B cell (primary cell): ENCODE measurements at regions not wholly inside any gene's neighbourhood (a gene's known extent, or its start where the extent isn't known, plus 50 kb on each side); places are given as distances from the start of the nearest gene placed in this dataset.

Experiments
- ATAC-seq: fragments of 200-7000 bp; cut with Tn5 transposase; one replicate; pipeline ENCODE4 v1.10.0; 2021; ENCODE audit warnings: low read depth, mild to moderate bottlenecking, moderate number of reproducible peaks, moderate library complexity
- CTCF ChIA-PET: fragments of 350-600 bp; sonication (Branson Sonifier 250); formaldehyde crosslinking; loops from one replicate; lab custom pipeline; 2021; ENCODE audit warnings: antibody characterized with exemption, inconsistent platforms; lab: Charles Lee
- POLR2A ChIA-PET: fragments of 350-600 bp; sonication (Branson Sonifier 250); formaldehyde crosslinking; loops from one replicate; lab custom pipeline; 2021; ENCODE audit warnings: antibody characterized with exemption; lab: Charles Lee
- DNase-seq: peaks from one replicate; pipeline ENCODE4 v3.0.0; 2013
- H2AFZ ChIP-seq: 2 replicates; pipeline ENCODE4 v1.6.1; 2012; ENCODE audit warnings: mild to moderate bottlenecking, low read depth, low read length; ENCODE audit not compliant: insufficient read depth, poor library complexity, severe bottlenecking
- H3K27ac ChIP-seq, 2 donors: 1 replicate in 1 of 2; 2 replicates in 1 of 2; pipeline ENCODE4 v1.5.1; 2012 to 2013; ENCODE audit warnings: low read length in 2 of 2, mild to moderate bottlenecking in 2 of 2, moderate library complexity in 1 of 2
- H3K27me3 ChIP-seq, 4 experiments: fragments of 200-600 bp in 1 of 4; sonication (generic) in 1 of 4; replicated peaks in 1 of 4; 1 replicate in 2 of 4; 2 replicates in 2 of 4; pipeline versions ENCODE4 v1.6.1 to v1.7.0; 2013 to 2016; ENCODE audit warnings: low read length in 3 of 4, mild to moderate bottlenecking in 2 of 4, mixed read lengths in 1 of 4, moderate library complexity in 1 of 4; ENCODE audit not compliant: insufficient read depth in 4 of 4, control insufficient read depth in 3 of 4; ENCODE audit errors: control extremely low read depth in 1 of 4
- H3K36me3 ChIP-seq, 2 experiments: replicated peaks in 1 of 2; 1 replicate in 1 of 2; 2 replicates in 1 of 2; pipeline versions ENCODE4 v1.6.1 to v1.7.1; 2013; ENCODE audit warnings: low read length in 1 of 2; ENCODE audit not compliant: insufficient read depth in 2 of 2, control insufficient read depth in 1 of 2; ENCODE audit errors: control extremely low read depth in 1 of 2, extremely low read depth in 1 of 2
- H3K4me1 ChIP-seq, 2 donors: fragments of 200-600 bp in 1 of 2; sonication (generic) in 1 of 2; 1 replicate in 1 of 2; 2 replicates in 1 of 2; pipeline versions ENCODE4 v1.5.1 to v1.6.1; 2013 to 2017; ENCODE audit warnings: low read length in 2 of 2; ENCODE audit not compliant: control insufficient read depth in 2 of 2, insufficient read depth in 2 of 2
- H3K4me2 ChIP-seq: replicated peaks from 2 replicates; pipeline ENCODE3; 2012; ENCODE audit warnings: mild to moderate bottlenecking, low read depth, low read length; ENCODE audit not compliant: poor library complexity, severe bottlenecking
- H3K4me3 ChIP-seq, 5 experiments: fragments of 200-600 bp in 1 of 5; sonication (generic) in 1 of 5; 1 replicate in 3 of 5; 2 replicates in 2 of 5; pipeline versions ENCODE4 v1.5.1 to v1.7.0; 2011 to 2016; ENCODE audit warnings: low read length in 4 of 5, mild to moderate bottlenecking in 4 of 5, low read depth in 2 of 5, control low read depth in 1 of 5, moderate library complexity in 1 of 5; ENCODE audit not compliant: insufficient read depth in 1 of 5; ENCODE audit errors: control extremely low read depth in 1 of 5, extremely low read depth in 1 of 5
- H3K79me2 ChIP-seq: fragments of 200-600 bp; sonication (generic); one replicate; pipeline ENCODE4 v1.6.0; 2016; ENCODE audit warnings: low read length; ENCODE audit not compliant: control insufficient read depth, insufficient read depth
- H3K9ac ChIP-seq: fragments of 200-600 bp; sonication (generic); 2 replicates; pipeline ENCODE4 v1.6.1; 2017; ENCODE audit warnings: mild to moderate bottlenecking, low read length, moderate library complexity
- H3K9me3 ChIP-seq, 3 donors: one replicate each; pipeline versions ENCODE4 v1.6.1 to v1.7.1; 2013; ENCODE audit warnings: low read length in 2 of 3; ENCODE audit not compliant: control insufficient read depth in 2 of 3, insufficient read depth in 1 of 3; ENCODE audit errors: control extremely low read depth in 1 of 3
- H4K20me1 ChIP-seq: 2 replicates; pipeline ENCODE4 v1.6.0; 2012; ENCODE audit warnings: mild to moderate bottlenecking, low read length; ENCODE audit not compliant: insufficient read depth, control insufficient read depth, poor library complexity, severe bottlenecking
- H3K27ac Mint-ChIP-seq: one replicate; pipeline ENCODE4 v1.8.0; 2021; ENCODE audit warnings: mixed read lengths
- H3K27me3 Mint-ChIP-seq: one replicate; pipeline ENCODE4 v1.8.0; 2021; ENCODE audit warnings: mixed read lengths
- H3K4me1 Mint-ChIP-seq: one replicate; pipeline ENCODE4 v1.8.0; 2021; ENCODE audit warnings: mixed read lengths
- H3K4me3 Mint-ChIP-seq: one replicate; pipeline ENCODE4 v1.8.0; 2021; ENCODE audit warnings: mixed read lengths
- H3K9me3 Mint-ChIP-seq: one replicate; pipeline ENCODE4 v1.8.0; 2022; ENCODE audit warnings: mixed read lengths; ENCODE audit not compliant: insufficient read depth
- EZH2 ChIP-seq: IDR thresholded peaks from 2 replicates; pipeline ENCODE4 v1.6.1; 2012; ENCODE audit warnings: borderline replicate concordance, low read depth, mild to moderate bottlenecking, moderate library complexity, low read length; ENCODE audit not compliant: insufficient read depth, poor library complexity, severe bottlenecking
- WGBS: methylation state at CpG from one replicate; pipeline ENCODE4 v1.1.5; 2013; ENCODE audit warnings: missing lambda C conversion rate; ENCODE audit not compliant: insufficient coverage; 5-methylcytosine and 5-hydroxymethylcytosine counted together
- intact Hi-C: fragments of 100-400 bp; cut with micrococcal nuclease; formaldehyde crosslinking; loops from one replicate; pipeline ENCODE4 v1.10.0; 2022
- TF ChIP-seq, protein P1 (sequence below): fragments of 200-600 bp; IDR thresholded peaks from one replicate; pipeline ENCODE4 v1.8.0; 2022; ENCODE audit warnings: antibody characterized with exemption, mild to moderate bottlenecking

DNA sequence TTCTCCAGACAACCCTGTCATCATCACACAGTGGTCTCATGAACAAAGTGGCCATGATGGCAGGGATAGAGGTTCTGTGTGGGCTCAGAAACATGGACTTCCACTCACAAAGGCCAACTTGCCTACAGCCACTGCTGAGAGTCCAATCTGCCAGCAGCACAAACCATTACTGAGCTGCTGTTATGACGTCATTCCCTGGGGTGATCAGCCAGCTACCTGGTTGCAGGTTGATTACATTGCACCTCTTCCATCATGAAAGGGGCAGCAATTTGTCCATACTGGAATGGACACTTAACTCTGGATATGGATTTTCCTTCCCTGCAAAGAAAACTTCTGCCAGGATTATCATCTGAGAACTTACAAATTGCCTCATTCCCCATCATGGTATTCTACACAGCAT lies 1275.9 kb downstream of the TYW1 start:
- intact Hi-C loops = no loop called here
- Histone ChIP-seq H3K27ac (no peak overlapping the region), H2AFZ (no peak overlapping the region), H3K4me2 (no peak overlapping the region), H3K4me1 (no peaks in the 10 kb centered on the region), H3K9me3 (no peaks in the 10 kb centered on the region), H3K36me3 (no peaks in the 10 kb centered on the region), H3K9ac (no peak overlapping the region), H3K27me3 (no peaks in the 10 kb centered on the region), H3K79me2 (no peaks in the 10 kb centered on the region), H4K20me1 (no peaks in the 10 kb centered on the region), H3K4me3 (no peak overlapping the region)
- Mint-ChIP-seq H3K4me3 (no peak overlapping the region), H3K9me3 (no peaks in the 10 kb centered on the region), H3K27me3 (no peaks in the 10 kb centered on the region), H3K27ac (no peak overlapping the region), H3K4me1 (no peaks in the 10 kb centered on the region)
- 100% methylated on average over 1 of the region's 1 CpG for WGBS
- TF ChIP-seq, protein P1, sequence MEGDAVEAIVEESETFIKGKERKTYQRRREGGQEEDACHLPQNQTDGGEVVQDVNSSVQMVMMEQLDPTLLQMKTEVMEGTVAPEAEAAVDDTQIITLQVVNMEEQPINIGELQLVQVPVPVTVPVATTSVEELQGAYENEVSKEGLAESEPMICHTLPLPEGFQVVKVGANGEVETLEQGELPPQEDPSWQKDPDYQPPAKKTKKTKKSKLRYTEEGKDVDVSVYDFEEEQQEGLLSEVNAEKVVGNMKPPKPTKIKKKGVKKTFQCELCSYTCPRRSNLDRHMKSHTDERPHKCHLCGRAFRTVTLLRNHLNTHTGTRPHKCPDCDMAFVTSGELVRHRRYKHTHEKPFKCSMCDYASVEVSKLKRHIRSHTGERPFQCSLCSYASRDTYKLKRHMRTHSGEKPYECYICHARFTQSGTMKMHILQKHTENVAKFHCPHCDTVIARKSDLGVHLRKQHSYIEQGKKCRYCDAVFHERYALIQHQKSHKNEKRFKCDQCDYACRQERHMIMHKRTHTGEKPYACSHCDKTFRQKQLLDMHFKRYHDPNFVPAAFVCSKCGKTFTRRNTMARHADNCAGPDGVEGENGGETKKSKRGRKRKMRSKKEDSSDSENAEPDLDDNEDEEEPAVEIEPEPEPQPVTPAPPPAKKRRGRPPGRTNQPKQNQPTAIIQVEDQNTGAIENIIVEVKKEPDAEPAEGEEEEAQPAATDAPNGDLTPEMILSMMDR = no peak
- no peak for TF ChIP-seq EZH2
- POLR2A ChIA-PET = no interaction called here
- DNase-seq = no peak
- CTCF ChIA-PET = no interaction called here
- ATAC-seq = no peak

DNA sequence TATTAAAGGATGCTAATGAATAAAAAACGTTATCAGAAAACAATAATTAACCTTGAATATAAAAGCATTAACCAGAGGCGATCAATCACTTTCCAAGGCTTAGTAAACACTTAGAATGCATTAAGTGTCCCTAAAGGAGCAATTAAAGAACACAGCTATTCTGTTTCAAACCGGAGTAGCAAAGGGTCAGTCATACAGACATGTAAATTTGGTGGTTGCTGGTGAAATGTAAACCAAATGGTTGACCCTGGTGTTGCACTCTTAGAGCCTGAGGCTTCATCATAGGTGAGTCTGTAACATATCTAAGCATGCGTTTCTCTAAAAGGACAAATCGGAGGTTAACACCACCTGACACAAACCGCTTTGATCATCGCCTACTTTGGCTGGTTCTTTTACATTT lies 1280.1 kb downstream of the TYW1 start:
- intact Hi-C loops = no loop called here
- CTCF ChIA-PET = no interaction called here
- H3K27me3 ChIP-seq = no peaks in the 10 kb centered on the region
- DNase-seq = no peak
- H2AFZ ChIP-seq = no peak overlapping the region
- Mint-ChIP-seq H3K27ac (no peak overlapping the region), H3K27me3 (no peaks in the 10 kb centered on the region), H3K4me1 (no peaks in the 10 kb centered on the region), H3K9me3 (no peaks in the 10 kb centered on the region), H3K4me3 (no peak overlapping the region)
- H3K4me2 ChIP-seq = no peak overlapping the region
- H3K27ac ChIP-seq = no peak overlapping the region
- no peaks in the 10 kb centered on the region for H3K79me2 ChIP-seq
- H3K4me3 ChIP-seq = no peak overlapping the region
- no peaks in the 10 kb centered on the region for H3K36me3 ChIP-seq
- H3K4me1 ChIP-seq = no peaks in the 10 kb centered on the region
- no peak overlapping the region for H3K9ac ChIP-seq
- POLR2A ChIA-PET = no interaction called here
- H4K20me1 ChIP-seq = no peaks in the 10 kb centered on the region
- TF ChIP-seq, protein P1 = no peak
- TF ChIP-seq EZH2 = no peak
- 100% methylated on average over 1 of the region's 7 CpGs for WGBS
- H3K9me3 ChIP-seq = peaks cover 0 to 25% (median 0%) of the 10 kb centered on the region in 3 donors
- ATAC-seq = no peak
